ENCODE measurements at regions not wholly inside any gene's neighbourhood (a gene's known extent, or its start where the extent isn't known, plus 50 kb on each side); places are given as distances from the start of the nearest gene placed in this dataset.
"Not testable (repeated sequence)": the region's sequence is repeated elsewhere in the genome, so short reads cannot be mapped to it uniquely, and the experiment has no call there.

DNA sequence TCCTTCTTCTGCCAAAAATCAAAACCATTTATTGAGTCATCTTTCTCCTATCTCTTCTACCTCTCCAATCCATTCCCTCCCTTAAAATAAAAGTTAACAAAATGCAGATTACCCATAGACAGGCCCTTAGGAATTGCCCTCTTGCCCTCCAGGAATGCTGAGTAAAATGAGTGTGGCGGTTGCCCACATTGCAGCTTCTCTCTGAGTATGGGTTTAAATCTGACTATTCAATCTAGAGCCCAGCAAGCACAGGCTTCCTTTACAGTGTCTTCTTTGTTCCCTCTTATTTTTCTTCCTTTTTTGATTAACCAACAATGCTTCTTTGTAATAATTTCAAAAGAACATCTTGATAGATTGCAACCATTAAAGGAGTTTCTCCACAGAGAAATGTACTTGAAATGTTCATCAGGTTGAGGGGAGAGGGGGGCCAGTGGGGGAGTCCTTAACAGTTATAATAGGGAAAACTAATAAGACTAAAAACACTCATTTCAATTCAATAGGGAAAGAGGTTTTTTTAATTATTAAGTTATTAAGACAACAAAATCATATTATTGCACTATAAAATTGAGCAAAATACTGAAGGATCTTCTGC, 135.3 kb upstream of the LMCD1 start:
- no peak for DNase-seq

DNA sequence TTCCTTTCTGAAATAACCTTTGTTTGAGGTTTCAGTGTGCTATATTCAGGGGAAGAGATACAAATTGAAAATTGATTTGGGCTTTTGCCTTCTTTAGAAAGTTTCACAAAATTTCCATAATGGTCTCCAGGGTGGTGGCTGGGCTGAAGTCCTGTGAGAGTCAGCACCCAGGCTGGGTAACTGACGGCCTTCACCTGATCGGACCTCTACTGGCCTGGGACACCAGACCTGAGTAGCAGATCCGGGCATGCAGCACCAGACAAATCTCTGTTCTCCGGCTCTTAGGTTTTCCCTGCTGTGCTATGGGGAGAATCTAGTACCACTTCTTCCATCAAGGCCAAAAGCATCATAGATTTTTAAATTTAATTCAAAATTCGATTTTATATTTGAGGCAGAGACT, 133.0 kb upstream of the LMCD1 start:
- no peak for DNase-seq

DNA sequence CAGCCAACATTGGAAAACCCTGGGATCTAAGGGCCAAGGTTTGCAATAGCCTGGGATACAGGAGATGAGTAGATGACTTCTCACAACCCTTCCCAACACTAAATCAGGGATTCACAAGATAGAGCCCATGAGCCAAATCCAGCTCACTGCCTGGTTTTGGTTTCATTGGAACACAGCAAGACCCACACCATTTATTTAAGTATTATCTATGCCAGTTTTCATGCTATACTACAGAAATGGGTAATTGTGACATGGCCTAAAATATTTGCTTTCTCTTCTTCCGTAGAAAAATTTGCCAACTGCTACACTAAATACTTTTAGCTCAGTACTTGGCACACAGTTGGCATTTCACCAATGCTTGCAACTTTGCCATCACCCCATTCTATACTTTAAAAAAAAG, 132.0 kb upstream of the LMCD1 start:
- DNase-seq, result no peak

DNA sequence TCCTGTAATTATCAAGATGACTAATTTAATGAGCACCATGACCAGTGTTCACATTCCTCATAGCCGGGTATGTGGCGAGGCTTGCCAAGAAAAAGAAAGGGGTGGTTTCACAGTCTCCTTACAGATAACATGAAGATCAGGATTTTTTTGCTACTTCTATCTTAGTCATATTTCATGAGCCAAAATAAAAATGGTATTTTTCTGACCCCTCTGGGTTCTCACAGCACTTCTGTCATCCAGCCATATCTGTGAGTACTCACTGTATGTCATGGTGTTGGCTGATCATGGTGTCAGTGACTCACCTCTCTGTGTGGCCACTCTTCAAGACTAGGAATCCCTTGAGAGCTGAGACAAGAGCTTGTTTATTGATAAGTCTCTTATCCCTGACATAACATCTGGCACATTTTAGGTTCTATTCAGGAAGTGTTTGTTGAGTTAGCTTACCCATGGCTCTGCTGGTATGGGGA, 130.5 kb upstream of the LMCD1 start:
- DNase-seq, result peak; percentile 4

DNA sequence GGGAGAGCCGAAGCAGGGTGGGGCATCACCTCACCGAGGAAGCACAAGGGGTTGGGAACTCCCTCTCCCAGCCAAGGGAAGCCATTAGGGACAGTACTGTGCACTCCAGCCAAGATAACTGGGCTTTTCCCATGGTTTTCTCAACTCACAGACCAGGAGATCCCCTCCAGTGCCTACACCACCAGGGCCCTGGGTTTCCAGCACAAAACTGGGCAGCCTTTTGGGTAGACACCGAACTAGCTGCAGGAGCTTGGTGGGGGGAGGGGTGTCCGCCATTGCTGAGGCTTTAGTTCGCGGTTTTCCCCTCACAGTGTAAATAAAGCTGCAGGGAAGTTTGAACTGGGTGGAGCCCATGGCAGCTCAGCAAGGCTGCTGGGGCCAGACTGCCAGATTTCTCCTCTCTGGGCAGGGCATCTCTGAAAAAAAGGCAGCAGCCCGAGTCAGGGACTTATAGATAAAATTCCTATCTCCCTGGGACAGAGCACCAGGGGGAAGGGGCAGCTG, 129.6 kb upstream of the LMCD1 start:
- no peak for DNase-seq

DNA sequence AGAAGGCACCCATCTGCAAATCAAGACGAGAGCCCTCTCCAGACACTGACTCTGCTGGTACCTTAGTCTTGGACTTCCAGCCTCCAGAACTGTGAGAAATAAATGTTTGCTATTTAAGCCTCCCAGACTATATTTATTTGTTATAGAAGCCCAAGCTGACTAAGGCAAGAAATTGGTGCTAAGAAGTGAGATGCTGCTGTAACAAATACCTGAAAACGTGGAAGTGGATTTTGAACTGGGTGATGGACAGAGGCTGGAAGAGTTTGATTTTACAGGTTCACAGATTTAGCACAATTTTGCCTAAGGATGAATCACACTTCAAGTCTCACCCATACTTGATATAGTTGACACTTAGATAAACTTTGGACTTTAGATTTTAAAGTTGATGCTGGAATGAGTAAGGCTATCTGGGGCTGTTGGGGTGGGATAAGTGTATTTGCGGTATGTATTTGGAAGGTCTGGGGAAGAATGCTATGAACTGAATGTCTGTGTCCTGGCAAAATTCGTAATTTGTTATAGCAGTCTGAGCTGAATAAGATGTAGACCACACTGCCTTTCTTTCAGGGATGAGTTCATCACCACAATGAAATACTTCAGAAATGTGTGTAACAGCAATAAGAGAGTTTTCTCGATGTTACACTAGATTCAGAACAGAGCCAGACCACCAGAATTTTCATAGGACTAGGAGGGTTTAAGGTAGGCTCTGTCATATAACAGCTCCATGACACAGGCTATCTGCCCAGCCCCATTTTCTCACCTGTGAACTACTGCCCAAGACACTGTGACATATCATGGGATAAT, 120.5 kb upstream of the LMCD1 start:
- no peak for DNase-seq

DNA sequence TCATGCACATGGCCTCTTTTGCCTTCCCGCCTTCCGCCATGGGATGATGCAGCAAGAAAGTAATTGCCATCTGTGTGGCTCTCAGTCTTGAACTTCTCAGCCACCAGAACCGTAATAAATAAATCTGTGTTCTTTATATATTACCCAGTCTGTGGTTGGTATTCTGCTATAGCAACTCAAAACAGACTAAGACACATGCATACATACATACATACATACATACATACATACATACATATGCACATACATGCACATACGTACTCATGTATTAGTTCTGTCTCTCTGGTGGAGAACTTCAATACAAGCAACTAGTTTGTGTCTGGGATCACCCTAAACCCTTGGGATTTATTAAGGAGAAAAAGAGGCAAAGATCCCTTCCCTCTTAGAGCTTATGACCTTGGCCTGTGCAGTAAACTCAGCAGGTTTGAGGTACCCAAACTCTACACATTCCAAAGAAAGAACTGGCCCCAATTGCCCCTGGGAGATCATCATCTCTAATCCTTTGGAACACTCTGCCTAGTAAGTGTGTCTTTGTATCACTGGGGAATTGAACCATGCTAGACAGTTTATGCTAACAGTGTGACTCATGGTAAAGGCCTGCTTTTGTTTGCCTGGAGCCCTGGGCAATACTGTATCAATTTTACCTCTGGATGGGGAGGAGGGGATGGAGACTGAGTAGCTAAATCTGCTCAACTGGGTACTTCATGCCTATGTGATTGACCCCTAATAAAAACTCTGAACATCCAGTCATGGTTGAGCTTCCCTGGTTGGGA, 115.6 kb upstream of the LMCD1 start:
- DNase-seq, result peak; percentile 1

DNA sequence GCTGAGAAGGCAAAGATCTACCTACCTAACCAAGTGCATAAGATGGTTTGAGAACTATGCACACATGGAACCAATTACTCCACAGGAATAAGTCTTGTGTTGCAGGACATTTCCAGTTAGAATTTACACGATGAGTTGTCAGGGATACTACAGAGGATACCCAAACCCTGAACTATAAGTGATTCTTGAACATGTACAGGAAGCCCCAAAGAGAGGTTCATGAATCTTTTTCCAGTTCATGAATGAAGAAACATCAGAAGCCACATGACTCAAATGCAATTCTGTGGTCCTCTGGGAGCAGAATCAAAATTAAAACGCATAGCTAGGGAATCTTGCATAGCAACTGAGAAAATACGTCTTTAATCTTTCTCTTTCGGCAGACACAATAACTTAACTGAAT, 114.1 kb upstream of the LMCD1 start:
- no peak for DNase-seq

DNA sequence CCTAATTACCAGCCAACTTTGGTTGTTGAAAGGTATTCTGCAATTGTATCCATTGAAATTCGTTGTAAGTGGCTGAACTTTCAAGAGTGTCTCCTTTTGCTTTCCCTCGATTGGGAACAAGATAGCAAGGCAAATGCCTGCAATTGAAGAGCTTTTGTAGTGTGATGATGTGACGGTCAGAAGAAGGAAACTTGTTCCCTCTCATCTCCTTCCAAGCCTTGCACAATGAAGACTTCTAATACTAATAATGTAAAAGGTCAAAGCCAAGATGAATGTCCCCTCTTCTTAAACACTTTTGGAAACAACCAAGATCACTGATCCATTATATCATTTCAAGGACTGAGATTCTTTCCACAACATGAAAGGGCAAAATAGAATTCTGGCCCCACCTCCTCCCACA, 101.9 kb upstream of the LMCD1 start:
- DNase-seq, result no peak

DNA sequence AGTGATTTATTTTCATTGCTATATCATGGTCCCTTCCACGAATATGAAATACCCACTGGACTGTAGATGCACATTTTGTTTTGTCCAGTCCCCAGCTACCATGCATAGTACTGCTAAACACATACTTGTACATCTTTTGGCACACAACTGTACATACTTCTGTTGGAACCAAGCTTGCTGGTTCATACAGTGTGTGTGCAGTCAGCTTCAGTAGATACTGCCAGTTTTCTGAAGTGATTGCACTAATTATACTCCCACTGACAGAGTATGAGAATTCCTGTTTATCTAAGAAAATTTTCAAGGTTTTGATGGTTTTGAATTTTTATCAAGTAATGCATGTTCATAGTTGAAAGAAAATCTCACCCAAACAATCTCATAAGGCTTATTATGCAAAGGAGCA, 100.7 kb upstream of the LMCD1 start:
- no peak for DNase-seq

DNA sequence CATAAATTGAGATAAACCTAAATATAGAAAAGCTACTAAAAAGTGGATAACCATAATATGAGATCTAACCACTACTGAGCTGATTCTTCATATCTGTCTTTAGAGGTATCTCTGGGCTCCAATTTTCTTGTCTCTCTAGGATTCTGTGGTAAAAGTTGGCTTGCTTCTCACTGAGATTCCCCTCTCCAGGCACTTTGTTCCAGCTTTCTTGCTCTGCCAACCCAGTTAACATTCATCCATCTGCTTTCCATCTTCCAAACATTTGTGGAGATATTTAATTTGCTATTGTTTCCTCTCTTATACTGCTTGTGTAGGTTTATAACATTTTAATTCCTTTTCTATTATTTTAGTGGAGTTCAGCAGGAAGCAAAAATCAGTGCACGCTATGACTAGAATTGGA, 97.6 kb upstream of the LMCD1 start:
- no peak for DNase-seq

DNA sequence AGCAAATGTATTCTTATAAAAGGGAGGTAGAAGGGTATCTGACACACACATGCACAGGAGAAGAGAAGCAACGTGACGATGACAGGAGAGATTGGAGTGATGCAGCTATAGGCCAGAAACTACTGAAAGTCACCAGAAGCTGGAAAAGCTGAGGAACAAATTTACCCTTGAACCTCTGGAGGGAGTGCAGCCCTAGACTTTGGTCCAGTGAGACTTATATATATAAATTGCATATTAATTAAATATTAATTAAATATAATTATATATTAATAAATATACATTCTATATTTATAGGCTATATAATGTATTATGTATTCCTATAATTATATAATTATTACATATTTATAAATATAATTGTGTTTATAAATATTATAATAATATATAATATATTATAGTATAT, 96.5 kb upstream of the LMCD1 start:
- no peak for DNase-seq

DNA sequence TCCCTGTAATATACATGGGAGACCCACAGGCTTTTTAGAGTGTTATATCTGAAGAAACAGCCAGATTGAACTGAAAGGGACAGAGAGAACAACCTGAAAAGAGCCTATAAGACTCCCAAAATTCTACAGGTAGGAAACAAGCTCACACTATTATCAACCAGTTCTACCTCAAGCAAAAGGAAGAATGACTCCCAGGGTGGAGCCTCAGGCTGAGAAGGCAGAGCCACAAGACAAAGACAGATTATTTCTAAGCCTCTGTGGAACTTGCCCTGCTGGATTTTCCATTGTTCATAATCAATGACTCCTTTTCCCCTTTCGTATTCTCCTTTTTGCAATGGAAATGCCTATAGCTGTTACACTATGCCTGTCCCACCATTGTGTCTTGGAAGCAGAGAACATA, 95.1 kb upstream of the LMCD1 start:
- DNase-seq, result no peak

DNA sequence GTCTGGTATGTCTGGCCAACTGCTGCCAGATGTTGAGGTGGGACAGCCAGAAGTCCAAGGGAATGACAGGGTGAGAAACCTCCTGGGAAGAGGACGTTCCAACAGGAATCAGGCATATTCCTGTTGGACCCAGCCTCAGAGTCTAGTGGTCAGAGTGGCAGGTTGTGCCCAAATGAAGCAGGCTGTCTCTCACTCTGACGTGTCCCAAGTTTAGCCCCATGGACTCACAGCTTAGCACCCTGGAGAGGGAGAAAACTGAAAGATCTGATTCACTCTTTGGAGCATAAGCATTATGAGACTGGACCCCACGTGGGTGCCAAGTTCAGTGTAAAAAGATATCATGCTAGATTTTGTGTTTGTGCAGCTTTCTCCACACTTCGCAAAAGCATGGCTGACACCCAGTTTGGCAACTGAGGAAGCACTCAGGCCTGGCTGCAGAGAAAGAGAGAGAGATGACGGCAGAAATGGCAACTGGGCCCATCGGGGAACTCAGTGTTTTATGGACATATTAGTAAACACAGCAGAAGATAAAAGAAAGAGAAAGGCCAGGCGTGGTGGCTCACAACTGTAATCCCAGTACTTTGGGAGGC, 88.2 kb upstream of the LMCD1 start:
- DNase-seq, result no peak

DNA sequence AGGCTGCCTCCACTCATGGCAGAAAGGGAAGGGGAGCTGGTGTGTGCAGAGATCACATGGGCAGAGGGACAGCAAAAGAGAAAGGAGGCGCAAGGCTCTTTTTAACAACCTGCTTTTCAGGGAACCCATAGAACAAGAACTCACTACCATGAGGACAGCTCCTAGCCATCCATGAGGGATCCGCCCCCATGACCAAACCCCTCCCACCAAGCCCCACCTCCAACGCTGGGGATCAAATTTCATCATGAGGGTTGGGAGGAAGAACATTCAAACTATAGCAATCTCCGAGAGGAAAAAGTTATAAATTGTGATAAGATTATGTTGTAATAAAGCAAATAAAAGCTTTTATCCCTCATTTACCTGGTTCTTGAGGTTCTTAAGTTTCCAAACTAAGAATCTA, 84.7 kb upstream of the LMCD1 start:
- peak; percentile 15 for DNase-seq

DNA sequence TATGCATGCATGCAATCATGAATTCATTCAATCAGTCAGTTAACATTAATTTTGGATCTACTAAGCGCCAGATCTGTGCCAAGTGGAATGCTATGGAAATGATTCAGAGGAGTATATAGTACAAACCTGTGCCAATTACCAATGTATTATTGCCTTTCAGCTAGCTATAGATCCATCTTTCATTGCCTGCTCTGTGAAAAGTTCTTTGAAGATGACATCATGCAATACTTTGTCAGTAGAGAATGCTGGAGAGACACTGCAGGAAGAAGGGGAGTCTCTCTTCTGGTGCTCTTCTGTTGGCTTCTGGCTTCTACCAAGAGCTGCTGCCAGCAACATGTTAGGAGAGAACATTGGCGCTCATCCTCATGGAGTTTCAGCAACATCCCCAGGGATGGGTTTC, 81.0 kb upstream of the LMCD1 start:
- no peak for DNase-seq

DNA sequence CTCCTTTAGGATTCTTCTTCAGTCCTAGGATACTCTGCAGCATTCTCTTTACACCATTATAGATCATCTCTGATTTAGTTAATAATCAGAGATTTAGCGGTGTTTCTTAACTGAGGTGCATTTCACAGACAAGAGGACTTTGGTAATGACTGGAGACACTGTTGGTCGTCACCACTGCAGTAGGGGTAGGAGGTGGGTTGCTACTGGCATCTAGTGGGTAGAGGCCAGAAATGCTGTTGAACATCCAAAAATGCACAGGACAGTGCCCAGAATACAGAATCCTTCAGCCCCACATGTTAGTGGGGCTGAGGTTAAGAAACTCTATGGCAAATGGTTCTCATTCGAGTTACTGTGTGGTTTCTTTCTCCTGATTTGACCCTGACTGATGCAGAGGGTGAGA, 80.4 kb upstream of the LMCD1 start:
- DNase-seq, result no peak

DNA sequence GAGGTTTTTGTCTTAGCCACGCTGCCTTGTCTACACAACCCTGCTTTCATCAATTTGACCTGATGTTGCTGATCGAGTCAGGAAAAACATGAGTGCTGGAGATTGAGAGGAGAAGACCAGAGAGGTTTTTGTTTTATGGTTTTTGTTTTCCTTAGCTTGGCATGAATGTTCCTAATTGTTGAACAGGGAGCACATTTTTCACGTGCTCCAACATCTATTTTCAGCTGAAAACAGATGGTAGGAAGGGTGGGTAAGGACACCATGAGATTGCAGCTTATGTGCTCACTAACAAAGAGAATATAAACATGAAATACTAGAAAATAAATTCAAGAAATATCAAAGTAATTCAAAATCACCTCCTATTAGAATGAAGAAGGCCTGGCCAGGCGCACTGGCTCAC, 79.9 kb upstream of the LMCD1 start:
- no peak for DNase-seq

DNA sequence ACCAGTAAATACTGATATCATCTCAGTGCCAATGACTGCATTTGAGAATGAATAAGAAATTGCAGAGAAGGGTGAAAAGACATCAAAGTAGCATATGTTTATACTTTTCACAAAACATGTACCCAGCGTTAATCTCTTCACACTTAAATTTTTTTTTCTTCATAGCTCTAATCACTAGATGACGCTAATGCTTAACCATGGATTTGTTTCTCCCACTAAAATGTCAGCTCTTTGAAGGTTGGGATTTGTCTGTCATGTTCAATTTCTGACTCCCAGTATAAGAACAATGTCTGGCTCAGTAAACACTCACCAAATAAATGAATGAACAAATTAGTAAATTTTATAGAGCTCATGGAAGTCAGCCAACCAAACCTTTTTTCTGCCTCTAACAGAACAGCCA, 78.3 kb upstream of the LMCD1 start:
- no peak for DNase-seq

DNA sequence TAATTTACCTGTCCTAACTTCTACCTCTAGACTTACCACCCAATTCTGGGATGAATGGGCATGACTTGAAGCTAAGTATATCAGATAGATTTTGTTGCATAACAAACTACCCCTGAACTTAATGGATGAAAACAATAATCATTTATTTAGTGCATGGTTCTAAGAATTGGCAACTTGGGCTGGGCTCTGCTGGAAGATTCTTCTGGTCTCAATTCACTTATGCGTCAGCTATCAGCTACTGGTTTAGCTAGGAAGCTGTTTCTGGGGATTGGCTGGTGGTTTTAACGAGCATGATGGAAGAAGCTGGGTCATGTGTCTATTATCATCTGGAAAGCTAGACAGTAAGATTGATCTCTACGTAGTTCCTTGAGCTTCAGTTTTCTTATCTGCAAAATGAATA, 77.3 kb upstream of the LMCD1 start:
- no peak for DNase-seq

DNA sequence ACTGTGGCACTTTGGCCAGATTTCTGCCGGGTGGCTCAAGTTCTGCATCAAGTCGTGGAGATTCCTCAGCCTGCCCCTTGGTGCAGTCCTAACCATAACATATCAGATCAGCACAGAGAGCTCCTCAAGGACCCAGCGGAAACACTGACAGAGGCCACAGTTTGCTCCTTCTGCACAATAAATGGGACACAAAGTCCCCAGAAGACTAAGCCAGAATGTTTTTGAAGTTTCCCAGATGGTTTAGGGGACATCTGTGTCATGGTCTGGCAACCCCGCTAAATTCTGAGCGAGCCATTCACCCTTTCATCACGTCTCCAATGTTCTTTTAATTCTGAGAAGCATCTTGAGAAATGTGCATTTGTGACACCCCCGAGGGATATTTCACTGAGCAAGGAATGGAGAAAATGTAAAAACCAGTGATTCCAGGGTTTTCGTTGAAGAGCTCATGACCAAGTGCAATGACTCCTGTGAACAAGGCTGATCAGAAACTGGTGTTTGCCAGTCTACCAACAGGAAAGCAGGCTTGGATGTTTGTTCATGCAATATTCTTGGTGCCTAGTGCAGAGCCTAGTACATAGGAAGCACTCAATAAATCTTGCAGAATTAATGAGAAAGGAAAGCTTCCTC, 64.8 kb upstream of the LMCD1 start:
- no peak for DNase-seq

DNA sequence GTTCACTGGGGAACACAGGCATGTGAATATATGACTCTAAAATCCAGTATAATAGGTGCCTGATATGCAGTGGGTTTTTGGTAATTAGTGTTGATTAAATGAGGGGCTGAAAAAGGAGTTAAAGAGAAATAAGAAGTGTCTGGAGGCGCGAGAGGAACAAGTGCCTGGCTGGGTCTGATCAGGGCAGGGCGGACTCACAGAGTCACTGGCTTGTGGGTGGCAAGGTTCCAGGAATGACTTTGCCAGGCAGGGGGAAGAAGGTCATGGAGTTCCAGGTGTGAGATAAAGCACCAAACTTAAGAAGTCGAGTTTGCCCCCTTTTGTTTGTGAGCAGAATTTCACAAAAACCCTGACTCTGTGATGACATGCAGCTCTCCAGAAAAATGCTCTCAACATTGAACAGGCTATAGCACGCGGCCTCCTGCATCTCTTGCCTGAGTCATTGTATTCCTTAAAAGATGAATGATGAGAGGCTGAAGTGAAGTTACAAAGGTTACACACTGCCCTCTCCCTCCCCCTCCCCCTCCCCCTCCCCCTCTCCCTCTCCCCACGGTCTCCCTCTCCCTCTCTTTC, 63.0 kb upstream of the LMCD1 start:
- no peak for DNase-seq

DNA sequence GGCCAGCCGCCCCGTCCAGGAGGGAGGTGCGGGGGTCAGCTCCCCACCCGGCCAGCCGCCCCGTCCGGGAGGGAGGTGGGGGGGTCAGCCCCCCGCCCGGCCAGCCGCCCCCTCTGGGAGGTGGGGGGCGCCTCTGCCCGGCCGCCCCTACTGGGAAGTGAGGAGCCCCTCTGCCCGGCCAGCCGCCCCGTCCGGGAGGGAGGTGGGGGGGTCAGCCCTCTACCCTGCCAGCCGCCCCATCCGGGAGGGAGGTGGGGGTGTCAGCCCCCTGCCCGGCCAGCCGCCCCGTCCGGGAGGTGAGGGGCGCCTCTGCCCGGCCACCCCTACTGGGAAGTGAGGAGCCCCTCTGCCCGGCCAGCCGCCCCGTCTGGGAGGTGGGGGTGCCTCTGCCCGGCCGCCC, 61.5 kb upstream of the LMCD1 start:
- DNase-seq, result not testable (repeated sequence)
